Spinal cord (tissue), 9 donors: ENCODE measurements at regions not wholly inside any gene's neighbourhood (a gene's known extent, or its start where the extent isn't known, plus 50 kb on each side); places are given as distances from the start of the nearest gene placed in this dataset.
"Not testable (repeated sequence)": the region's sequence is repeated elsewhere in the genome, so short reads cannot be mapped to it uniquely, and the experiment has no call there.

Experiments used
- DNase-seq, 6 donors: peaks; one replicate each; pipeline versions ENCODE4 v3.0.0 to v3.0.0-alpha.2; 2013 to 2015; ENCODE audit warnings: low spot score in 6 of 6, low read depth in 4 of 6
- H3K27ac ChIP-seq: one replicate; pipeline ENCODE4 v1.5.1; 2013; ENCODE audit warnings: low read depth, low read length, control low read depth
- H3K27me3 ChIP-seq: one replicate; pipeline ENCODE4 v1.6.1; 2013; ENCODE audit warnings: low read length; ENCODE audit not compliant: control insufficient read depth, insufficient read depth
- H3K36me3 ChIP-seq: one replicate; pipeline ENCODE4 v1.6.1; 2013; ENCODE audit warnings: low read length; ENCODE audit not compliant: control insufficient read depth, insufficient read depth
- H3K4me1 ChIP-seq: one replicate; pipeline ENCODE4 v1.6.1; 2013; ENCODE audit warnings: low read length; ENCODE audit not compliant: control insufficient read depth, insufficient read depth
- H3K4me3 ChIP-seq: one replicate; pipeline ENCODE4 v1.5.1; 2013; ENCODE audit warnings: low read depth, low read length, control low read depth
- H3K9me3 ChIP-seq: one replicate; pipeline ENCODE4 v1.6.1; 2013; ENCODE audit warnings: low read length; ENCODE audit not compliant: control insufficient read depth, insufficient read depth
- whole genome bisulfite sequencing: methylation state at CpG from one replicate; pipeline ENCODE4 v1.1.5; 2013; ENCODE audit warnings: missing lambda C conversion rate; ENCODE audit not compliant: insufficient coverage; 5-methylcytosine and 5-hydroxymethylcytosine counted together
- donor health status: healthy.

GRCh38 chr10:25100141-25100540 lies 74.7 kb upstream of the GPR158 start:
- WGBS = 100% methylated on average over 1 of the region's 3 CpGs
- DNase-seq = peak in 1 of 6 donors; percentile 56

GRCh38 chr10:25101461-25102146 lies 73.2 kb upstream of the GPR158 start:
- WGBS = 57% methylated on average over 1 of the region's 1 CpG
- no peak overlapping the region for H3K4me3 ChIP-seq
- no peaks in the 10 kb centered on the region for H3K9me3 ChIP-seq
- H3K36me3 ChIP-seq = no peaks in the 10 kb centered on the region
- DNase-seq = peak in 1 of 6 donors; percentile 84
- H3K27ac ChIP-seq = no peak overlapping the region
- H3K27me3 ChIP-seq = no peaks in the 10 kb centered on the region
- H3K4me1 ChIP-seq = peaks cover 3% of the 10 kb centered on the region

More at GRCh38 chr10:25100141-25100540, 74.7 kb upstream of the GPR158 start:
- Histone ChIP-seq H3K4me1 (peaks cover 3% of the 10 kb centered on the region), H3K4me3 (no peak overlapping the region), H3K9me3 (peaks cover under 1% of the 10 kb centered on the region), H3K27ac (no peak overlapping the region), H3K27me3 (no peaks in the 10 kb centered on the region), H3K36me3 (no peaks in the 10 kb centered on the region)

GRCh38 chr10:25102147-25102822 lies 72.5 kb upstream of the GPR158 start:
- WGBS = 32% methylated on average over 6 of the region's 9 CpGs
- H3K27me3 ChIP-seq = no peaks in the 10 kb centered on the region
- H3K36me3 ChIP-seq = no peaks in the 10 kb centered on the region
- no peaks in the 10 kb centered on the region for H3K9me3 ChIP-seq
- no peak overlapping the region for H3K4me3 ChIP-seq
- DNase-seq = no peak
- H3K4me1 ChIP-seq = peaks cover 3% of the 10 kb centered on the region
- no peak overlapping the region for H3K27ac ChIP-seq

- Histone ChIP-seq H3K36me3 (no peaks in the 10 kb centered on the region), H3K27ac (no peak overlapping the region), H3K9me3 (no peaks in the 10 kb centered on the region), H3K4me1 (peaks cover 3% of the 10 kb centered on the region), H3K27me3 (no peaks in the 10 kb centered on the region), H3K4me3 (no peak overlapping the region)
- 86% methylated on average over 3 of the region's 6 CpGs for WGBS
- DNase-seq = no peak
These were observed 71.1 kb upstream of the GPR158 start for GRCh38 chr10:25103703-25104102.

- peak in 1 of 6 donors; percentile 92 for DNase-seq
- 29% methylated on average over 1 of the region's 5 CpGs for WGBS
- Histone ChIP-seq H3K27me3 (no peaks in the 10 kb centered on the region), H3K4me1 (peaks cover 3% of the 10 kb centered on the region), H3K4me3 (no peak overlapping the region), H3K36me3 (no peaks in the 10 kb centered on the region), H3K9me3 (no peaks in the 10 kb centered on the region), H3K27ac (no peak overlapping the region)
These were observed 70.4 kb upstream of the GPR158 start for GRCh38 chr10:25104441-25104840.

- no peak overlapping the region for H3K27ac ChIP-seq
- no peaks in the 10 kb centered on the region for H3K27me3 ChIP-seq
- H3K9me3 ChIP-seq = no peaks in the 10 kb centered on the region
- no peak for DNase-seq
- H3K4me3 ChIP-seq = no peak overlapping the region
- H3K36me3 ChIP-seq = no peaks in the 10 kb centered on the region
- WGBS = no CpG with 5 or more reads among the region's 2 CpGs
- H3K4me1 ChIP-seq = peaks cover 3% of the 10 kb centered on the region
These were observed 69.5 kb upstream of the GPR158 start for GRCh38 chr10:25105262-25105661.

- Histone ChIP-seq H3K9me3 (no peaks in the 10 kb centered on the region), H3K27ac (no peak overlapping the region), H3K4me1 (peaks cover 3% of the 10 kb centered on the region), H3K27me3 (no peaks in the 10 kb centered on the region), H3K36me3 (no peaks in the 10 kb centered on the region), H3K4me3 (no peak overlapping the region)
- peak in 1 of 6 donors; percentile 75 for DNase-seq
- WGBS = 31% methylated on average over 2 of the region's 5 CpGs
These were observed 69.0 kb upstream of the GPR158 start for GRCh38 chr10:25105743-25106260.

GRCh38 chr10:25107756-25108155 lies 67.0 kb upstream of the GPR158 start:
- H3K4me1 ChIP-seq = no peaks in the 10 kb centered on the region
- H3K36me3 ChIP-seq = no peaks in the 10 kb centered on the region
- WGBS = no CpG with 5 or more reads among the region's 2 CpGs
- no peaks in the 10 kb centered on the region for H3K27me3 ChIP-seq
- DNase-seq = no peak
- no peak overlapping the region for H3K27ac ChIP-seq
- no peak overlapping the region for H3K4me3 ChIP-seq
- no peaks in the 10 kb centered on the region for H3K9me3 ChIP-seq

GRCh38 chr10:25109896-25110295 lies 64.9 kb upstream of the GPR158 start:
- not testable (repeated sequence) for H3K27me3 ChIP-seq, H3K4me3 ChIP-seq, H3K4me1 ChIP-seq, H3K36me3 ChIP-seq, H3K27ac ChIP-seq, DNase-seq, H3K9me3 ChIP-seq
- 97% methylated on average over 7 of the region's 7 CpGs for WGBS

- no peak overlapping the region for H3K4me3 ChIP-seq
- H3K36me3 ChIP-seq = no peaks in the 10 kb centered on the region
- WGBS = 83% methylated on average over 1 of the region's 3 CpGs
- H3K27ac ChIP-seq = no peak overlapping the region
- H3K9me3 ChIP-seq = no peaks in the 10 kb centered on the region
- no peaks in the 10 kb centered on the region for H3K27me3 ChIP-seq
- H3K4me1 ChIP-seq = peaks cover 9% of the 10 kb centered on the region
- no peak for DNase-seq
These were observed 62.8 kb upstream of the GPR158 start for GRCh38 chr10:25112016-25112415.
